ENCODE measurements at regions not wholly inside any gene's neighbourhood (a gene's known extent, or its start where the extent isn't known, plus 50 kb on each side); places are given as distances from the start of the nearest gene placed in this dataset.

- TF ChIP-seq POLR2A (IDR thresholded peaks at IDR 0.05), result no peak
- no peak for TF ChIP-seq EP300 (IDR thresholded peaks at IDR 0.05)
- no peak for TF ChIP-seq POLR2AphosphoS5 (IDR thresholded peaks at IDR 0.05)
- TF ChIP-seq CTCF (IDR thresholded peaks at IDR 0.05), result no peak
- peaks cover 34% of the 10 kb centered on the region for H3K4me1 ChIP-seq
- no peaks in the 10 kb centered on the region for H3K9me3 ChIP-seq
- WGBS, result 62% methylated on average over 3 of the region's 3 CpGs
- no peaks in the 10 kb centered on the region for H3K36me3 ChIP-seq
- DNase-seq (ENCODE audit: low spot score in 2 of 2), result no peak
- no peak overlapping the region for H3K27ac ChIP-seq
- no peaks in the 10 kb centered on the region for H3K27me3 ChIP-seq
- H3K4me3 ChIP-seq, result no peak overlapping the region
Observed at GRCh38 chr3:177721864-177722785, 524.8 kb upstream of the TBL1XR1 start.

GRCh38 chr3:177724020-177724638 is 526.8 kb upstream of the TBL1XR1 start:
- no peaks in the 10 kb centered on the region for H3K9me3 ChIP-seq
- 17% methylated on average over 6 of the region's 6 CpGs for WGBS
- TF ChIP-seq EP300 (IDR thresholded peaks at IDR 0.05), result no peak
- no peak for TF ChIP-seq CTCF (IDR thresholded peaks at IDR 0.05)
- TF ChIP-seq POLR2A (IDR thresholded peaks at IDR 0.05), result no peak
- no peak for TF ChIP-seq POLR2AphosphoS5 (IDR thresholded peaks at IDR 0.05)
- H3K36me3 ChIP-seq, result no peaks in the 10 kb centered on the region
- DNase-seq (ENCODE audit: low spot score in 2 of 2), result peak in 1 of 2 donors; percentile 69
- peak overlapping the region; percentile 33 for H3K27ac ChIP-seq
- peaks cover 34% of the 10 kb centered on the region for H3K4me1 ChIP-seq
- H3K27me3 ChIP-seq, result no peaks in the 10 kb centered on the region
- no peak overlapping the region for H3K4me3 ChIP-seq

GRCh38 chr3:177725165-177725564 is 527.9 kb upstream of the TBL1XR1 start:
- 87% methylated on average over 1 of the region's 1 CpG for WGBS
- no peaks in the 10 kb centered on the region for H3K9me3 ChIP-seq
- no peak overlapping the region for H3K27ac ChIP-seq
- TF ChIP-seq EP300 (IDR thresholded peaks at IDR 0.05) (no peak), POLR2A (IDR thresholded peaks at IDR 0.05) (no peak), CTCF (IDR thresholded peaks at IDR 0.05) (no peak), POLR2AphosphoS5 (IDR thresholded peaks at IDR 0.05) (no peak)
- DNase-seq (ENCODE audit: low spot score in 2 of 2), result no peak
- H3K4me1 ChIP-seq, result peaks cover 37% of the 10 kb centered on the region
- no peak overlapping the region for H3K4me3 ChIP-seq
- H3K27me3 ChIP-seq, result no peaks in the 10 kb centered on the region
- no peaks in the 10 kb centered on the region for H3K36me3 ChIP-seq

GRCh38 chr3:177726807-177727206 is 529.5 kb upstream of the TBL1XR1 start:
- no peak for DNase-seq (ENCODE audit: low spot score in 2 of 2)
- Histone ChIP-seq H3K36me3 (no peaks in the 10 kb centered on the region), H3K4me3 (no peak overlapping the region), H3K4me1 (peaks cover 33% of the 10 kb centered on the region), H3K27me3 (no peaks in the 10 kb centered on the region), H3K9me3 (no peaks in the 10 kb centered on the region), H3K27ac (no peak overlapping the region)
- TF ChIP-seq CTCF (IDR thresholded peaks at IDR 0.05) (no peak), POLR2AphosphoS5 (IDR thresholded peaks at IDR 0.05) (no peak), EP300 (IDR thresholded peaks at IDR 0.05) (no peak), POLR2A (IDR thresholded peaks at IDR 0.05) (no peak)
- WGBS, result 89% methylated on average over 3 of the region's 3 CpGs
